Aorta (tissue), 5 donors: ENCODE measurements at regions not wholly inside any gene's neighbourhood (a gene's known extent, or its start where the extent isn't known, plus 50 kb on each side); places are given as distances from the start of the nearest gene placed in this dataset.
"Not testable (repeated sequence)": the region's sequence is repeated elsewhere in the genome, so short reads cannot be mapped to it uniquely, and the experiment has no call there.

Source experiments
- ATAC-seq: fragments of 200-7000 bp; cut with Tn5 transposase; one replicate; pipeline ENCODE4 v1.9.1; 2022; ENCODE audit warnings: moderate library complexity; ENCODE audit not compliant: low FRiP score
- DNase-seq, 2 donors: peaks; one replicate each; pipeline ENCODE4 v3.0.0-alpha.2; 2020
- H3K27ac ChIP-seq, 2 donors: one replicate each; pipeline ENCODE4 v1.5.1; 2013; ENCODE audit warnings: low read length in 2 of 2, mild to moderate bottlenecking in 2 of 2, moderate library complexity in 2 of 2, control low read depth in 1 of 2, inconsistent platforms in 1 of 2, low read depth in 1 of 2
- H3K27me3 ChIP-seq, 2 donors: one replicate each; pipeline ENCODE4 v1.6.1; 2013; ENCODE audit warnings: control low read depth in 1 of 2, low read length in 1 of 2, mild to moderate bottlenecking in 1 of 2, moderate library complexity in 1 of 2; ENCODE audit not compliant: insufficient read depth in 2 of 2, control insufficient read depth in 1 of 2
- H3K36me3 ChIP-seq, 2 donors: one replicate each; pipeline ENCODE4 v1.6.1; 2013; ENCODE audit warnings: control low read depth in 1 of 2, low read length in 1 of 2, mild to moderate bottlenecking in 1 of 2; ENCODE audit not compliant: insufficient read depth in 2 of 2, control insufficient read depth in 1 of 2
- H3K4me1 ChIP-seq, 2 donors: one replicate each; pipeline ENCODE4 v1.6.1; 2013; ENCODE audit warnings: low read length in 2 of 2, control low read depth in 1 of 2, mild to moderate bottlenecking in 1 of 2, moderate library complexity in 1 of 2; ENCODE audit not compliant: insufficient read depth in 2 of 2, control insufficient read depth in 1 of 2
- H3K4me3 ChIP-seq, 2 donors: one replicate each; pipeline ENCODE4 v1.5.1; 2013; ENCODE audit warnings: low read length in 2 of 2, control low read depth in 1 of 2, mild to moderate bottlenecking in 1 of 2
- H3K9me3 ChIP-seq: one replicate; pipeline ENCODE4 v1.6.1; 2013; ENCODE audit warnings: mild to moderate bottlenecking, low read length; ENCODE audit not compliant: control insufficient read depth
- WGBS, 2 donors: extraction: QIAGEN DNeasy Blood & Tissue Kit; methylation state at CpG; one replicate each; pipeline ENCODE4 v1.1.7; 2013; 5-methylcytosine and 5-hydroxymethylcytosine counted together
- intact Hi-C, 2 donors: fragments of 100-400 bp; cut with DNase I; formaldehyde crosslinking; loops; one replicate each; pipeline versions ENCODE4 v1.14.2 to v1.15.0; 2022
- donor health status: healthy with polysubstance abuse.
- donor health status: Bipolar disorder and iron deficiency.
- donor health status: DM: no; HTN: no; CAD: no.
- donor health status: DM: no; HTN: no; CAD: no.
- donor health status: DM: yes; HTN: yes; CAD: no.

- Histone ChIP-seq H3K36me3 (no peaks in the 10 kb centered on the region), H3K4me3 (no peak overlapping the region), H3K27me3 (no peaks in the 10 kb centered on the region), H3K9me3 (no peaks in the 10 kb centered on the region), H3K27ac (no peak overlapping the region), H3K4me1 (no peaks in the 10 kb centered on the region)
- DNase-seq (no peak), ATAC-seq (no peak)
- WGBS, 2 donors: 97 to 98% methylated on average over 2 of the region's 2 CpGs
- intact Hi-C loops: no loop called here
Observed at GRCh38 chr2:167855211-167855610, 392.2 kb downstream of the STK39 start.

GRCh38 chr2:167853717-167854116 is 393.7 kb downstream of the STK39 start:
- H3K27me3 ChIP-seq: no peaks in the 10 kb centered on the region
- intact Hi-C loops: no loop called here
- H3K9me3 ChIP-seq: no peaks in the 10 kb centered on the region
- 94 to 100% methylated on average over 1 of the region's 1 CpG for WGBS, 2 donors
- ATAC-seq (no peak), DNase-seq (no peak)
- no peaks in the 10 kb centered on the region for H3K4me1 ChIP-seq
- H3K4me3 ChIP-seq: no peak overlapping the region
- no peak overlapping the region for H3K27ac ChIP-seq
- H3K36me3 ChIP-seq: no peaks in the 10 kb centered on the region

GRCh38 chr2:167851876-167852275 is 395.5 kb downstream of the STK39 start:
- Histone ChIP-seq H3K27ac (no peak overlapping the region), H3K36me3 (no peaks in the 10 kb centered on the region), H3K4me1 (no peaks in the 10 kb centered on the region), H3K9me3 (no peaks in the 10 kb centered on the region), H3K27me3 (no peaks in the 10 kb centered on the region), H3K4me3 (no peak overlapping the region)
- no peak for DNase-seq
- intact Hi-C loops: no loop called here
- no peak for ATAC-seq
- WGBS, 2 donors: 44 to 50% methylated on average over 1 of the region's 1 CpG

- no peaks in the 10 kb centered on the region for H3K27me3 ChIP-seq
- H3K4me1 ChIP-seq: no peaks in the 10 kb centered on the region
- no peak overlapping the region for H3K4me3 ChIP-seq
- WGBS, 2 donors: 67 to 74% methylated on average over 4 of the region's 4 CpGs
- H3K9me3 ChIP-seq: no peaks in the 10 kb centered on the region
- ATAC-seq: no peak
- H3K36me3 ChIP-seq: no peaks in the 10 kb centered on the region
- intact Hi-C loops: no loop called here
- DNase-seq: no peak
- H3K27ac ChIP-seq: no peak overlapping the region
Observed at GRCh38 chr2:167851323-167851860, 396.0 kb downstream of the STK39 start.

- intact Hi-C loops: no loop called here
- Histone ChIP-seq H3K9me3 (peaks cover 1% of the 10 kb centered on the region), H3K4me3 (no peak overlapping the region), H3K27ac (no peak overlapping the region), H3K4me1 (no peaks in the 10 kb centered on the region), H3K27me3 (peaks cover 0 to 2% of the 10 kb centered on the region in 2 donors), H3K36me3 (no peaks in the 10 kb centered on the region)
- WGBS, 2 donors: 83 to 86% methylated on average over 9 of the region's 9 CpGs
- DNase-seq: no peak
- no peak for ATAC-seq
Observed at GRCh38 chr2:167844714-167845530, 402.5 kb downstream of the STK39 start.

- no peak overlapping the region for H3K27ac ChIP-seq
- ATAC-seq (no peak), DNase-seq (no peak)
- intact Hi-C loops: no loop called here
- no peak overlapping the region for H3K4me3 ChIP-seq
- H3K4me1 ChIP-seq: no peaks in the 10 kb centered on the region
- no peaks in the 10 kb centered on the region for H3K36me3 ChIP-seq
- 66 to 82% methylated on average over 2 of the region's 2 CpGs for WGBS, 2 donors
- H3K27me3 ChIP-seq: peaks cover 0 to 2% of the 10 kb centered on the region in 2 donors
- H3K9me3 ChIP-seq: peaks cover 1% of the 10 kb centered on the region
Observed at GRCh38 chr2:167843657-167844056, 403.7 kb downstream of the STK39 start.

GRCh38 chr2:167843217-167843616 is 404.2 kb downstream of the STK39 start:
- intact Hi-C loops: no loop called here
- WGBS, 2 donors: 92 to 93% methylated on average over 1 of the region's 1 CpG
- ATAC-seq (no peak), DNase-seq (no peak)
- H3K27ac ChIP-seq: no peak overlapping the region
- peaks cover 0 to 2% of the 10 kb centered on the region in 2 donors for H3K27me3 ChIP-seq
- no peak overlapping the region for H3K4me3 ChIP-seq
- H3K9me3 ChIP-seq: peaks cover 1% of the 10 kb centered on the region
- no peaks in the 10 kb centered on the region for H3K4me1 ChIP-seq
- no peaks in the 10 kb centered on the region for H3K36me3 ChIP-seq

GRCh38 chr2:167842047-167842446 is 405.3 kb downstream of the STK39 start:
- peaks cover 1% of the 10 kb centered on the region for H3K9me3 ChIP-seq
- peaks cover 0 to 2% of the 10 kb centered on the region in 2 donors for H3K27me3 ChIP-seq
- H3K36me3 ChIP-seq: no peaks in the 10 kb centered on the region
- intact Hi-C loops: no loop called here
- H3K4me3 ChIP-seq: no peak overlapping the region
- H3K4me1 ChIP-seq: no peaks in the 10 kb centered on the region
- no peak for ATAC-seq
- no peak for DNase-seq
- no peak overlapping the region for H3K27ac ChIP-seq
- 41 to 61% methylated on average over 1 of the region's 1 CpG for WGBS, 2 donors

- H3K4me1 ChIP-seq, H3K27ac ChIP-seq, DNase-seq, intact Hi-C loops, H3K36me3 ChIP-seq, H3K4me3 ChIP-seq, ATAC-seq, H3K9me3 ChIP-seq, H3K27me3 ChIP-seq: not testable (repeated sequence)
- 90 to 93% methylated on average over 8 of the region's 8 CpGs for WGBS, 2 donors
Observed at GRCh38 chr2:167835290-167835689, 412.1 kb downstream of the STK39 start.
